GM12891 (cell line): ENCODE measurements at regions not wholly inside any gene's neighbourhood (a gene's known extent, or its start where the extent isn't known, plus 50 kb on each side); places are given as distances from the start of the nearest gene placed in this dataset.
"Not testable (repeated sequence)": the region's sequence is repeated elsewhere in the genome, so short reads cannot be mapped to it uniquely, and the experiment has no call there.

Source experiments
- DNase-seq: peaks from one replicate; pipeline ENCODE4 v3.0.0; 2011; ENCODE audit warnings: low spot score; ENCODE audit not compliant: insufficient read length
- FAIRE-seq: peaks from 2 replicates; lab custom pipeline; 2011; peaks lifted over from hg19 to GRCh38; lab: Jason Lieb, UNC
- PAX5 ChIP-seq: IDR thresholded peaks from 2 replicates; pipeline ENCODE4 v1.6.1; 2011; ENCODE audit warnings: low read length, moderate library complexity, mild to moderate bottlenecking; ENCODE audit not compliant: insufficient read depth, severe bottlenecking
- POLR2A ChIP-seq: IDR thresholded peaks from 2 replicates; pipeline ENCODE4 v1.6.1; 2011; ENCODE audit warnings: low read depth, low read length, control low read depth
- POLR2AphosphoS5 ChIP-seq: IDR thresholded peaks from 2 replicates; pipeline ENCODE4 v1.6.1; 2011; ENCODE audit warnings: low read depth, low read length, control low read depth
- POU2F2 ChIP-seq: IDR thresholded peaks from 2 replicates; pipeline ENCODE4 v1.6.1; 2011; ENCODE audit warnings: low read depth, mild to moderate bottlenecking, control low read depth, low read length, moderate library complexity
- SPI1 ChIP-seq: IDR thresholded peaks from 2 replicates; pipeline ENCODE4 v1.6.1; 2011; ENCODE audit warnings: low read depth, low read length, control low read depth
- TAF1 ChIP-seq: IDR thresholded peaks from 2 replicates; pipeline ENCODE4 v1.6.1; 2011; ENCODE audit warnings: low read depth, low read length, control low read depth

- no peak for TF ChIP-seq TAF1
- no peak for TF ChIP-seq PAX5
- no peak for TF ChIP-seq POU2F2
- no peak for TF ChIP-seq POLR2AphosphoS5
- TF ChIP-seq POLR2A = no peak
- no peak for TF ChIP-seq SPI1
- DNase-seq = no peak
- FAIRE-seq = no peak
These were observed 382.7 kb downstream of the RPS24 start for GRCh38 chr10:78416031-78417011.

GRCh38 chr10:78417425-78418370, 384.0 kb downstream of the RPS24 start:
- no peak for TF ChIP-seq POU2F2
- no peak for TF ChIP-seq PAX5
- TF ChIP-seq SPI1 = no peak
- no peak for TF ChIP-seq POLR2A
- no peak for TF ChIP-seq TAF1
- TF ChIP-seq POLR2AphosphoS5 = no peak
- FAIRE-seq (no peak), DNase-seq (no peak)

- FAIRE-seq (no peak), DNase-seq (no peak)
These were observed 386.0 kb downstream of the RPS24 start for GRCh38 chr10:78419481-78420265.

GRCh38 chr10:78420946-78421735, 387.5 kb downstream of the RPS24 start:
- no peak for TF ChIP-seq PAX5
- no peak for TF ChIP-seq POU2F2
- no peak for TF ChIP-seq TAF1
- TF ChIP-seq POLR2A = no peak
- TF ChIP-seq SPI1 = no peak
- TF ChIP-seq POLR2AphosphoS5 = no peak
- no peak for DNase-seq
- FAIRE-seq = no peak

More at GRCh38 chr10:78419481-78420265, 386.0 kb downstream of the RPS24 start:
- TF ChIP-seq POU2F2 (no peak), POLR2A (no peak), POLR2AphosphoS5 (no peak), PAX5 (no peak), TAF1 (no peak), SPI1 (no peak)

- FAIRE-seq, DNase-seq: not testable (repeated sequence)
These were observed 390.4 kb downstream of the RPS24 start for GRCh38 chr10:78424050-78424449.

GRCh38 chr10:78424723-78425122, 391.1 kb downstream of the RPS24 start:
- DNase-seq (no peak), FAIRE-seq (no peak)
- TF ChIP-seq POLR2AphosphoS5 (no peak), PAX5 (no peak), POLR2A (no peak), SPI1 (no peak), POU2F2 (no peak), TAF1 (no peak)

- FAIRE-seq (no peak), DNase-seq (no peak)
- TF ChIP-seq PAX5 = no peak
- no peak for TF ChIP-seq SPI1
- TF ChIP-seq TAF1 = no peak
- TF ChIP-seq POU2F2 = no peak
These were observed 392.5 kb downstream of the RPS24 start for GRCh38 chr10:78426181-78426580.

GRCh38 chr10:78427497-78428031, 393.9 kb downstream of the RPS24 start:
- TF ChIP-seq SPI1 = no peak
- TF ChIP-seq TAF1 = no peak
- no peak for TF ChIP-seq POLR2AphosphoS5
- TF ChIP-seq POLR2A = no peak
- no peak for TF ChIP-seq PAX5
- FAIRE-seq (no peak), DNase-seq (no peak)
